ENCODE measurements at regions not wholly inside any gene's neighbourhood (a gene's known extent, or its start where the extent isn't known, plus 50 kb on each side); places are given as distances from the start of the nearest gene placed in this dataset.

GRCh38 chr6:113805811-113806495 lies 51.2 kb upstream of the MARCKS start:
- TF ChIP-seq, protein P1, sequence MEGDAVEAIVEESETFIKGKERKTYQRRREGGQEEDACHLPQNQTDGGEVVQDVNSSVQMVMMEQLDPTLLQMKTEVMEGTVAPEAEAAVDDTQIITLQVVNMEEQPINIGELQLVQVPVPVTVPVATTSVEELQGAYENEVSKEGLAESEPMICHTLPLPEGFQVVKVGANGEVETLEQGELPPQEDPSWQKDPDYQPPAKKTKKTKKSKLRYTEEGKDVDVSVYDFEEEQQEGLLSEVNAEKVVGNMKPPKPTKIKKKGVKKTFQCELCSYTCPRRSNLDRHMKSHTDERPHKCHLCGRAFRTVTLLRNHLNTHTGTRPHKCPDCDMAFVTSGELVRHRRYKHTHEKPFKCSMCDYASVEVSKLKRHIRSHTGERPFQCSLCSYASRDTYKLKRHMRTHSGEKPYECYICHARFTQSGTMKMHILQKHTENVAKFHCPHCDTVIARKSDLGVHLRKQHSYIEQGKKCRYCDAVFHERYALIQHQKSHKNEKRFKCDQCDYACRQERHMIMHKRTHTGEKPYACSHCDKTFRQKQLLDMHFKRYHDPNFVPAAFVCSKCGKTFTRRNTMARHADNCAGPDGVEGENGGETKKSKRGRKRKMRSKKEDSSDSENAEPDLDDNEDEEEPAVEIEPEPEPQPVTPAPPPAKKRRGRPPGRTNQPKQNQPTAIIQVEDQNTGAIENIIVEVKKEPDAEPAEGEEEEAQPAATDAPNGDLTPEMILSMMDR (IDR thresholded peaks at IDR 0.05), result no peak
- no peak for TF ChIP-seq SIN3A (IDR thresholded peaks at IDR 0.05; ENCODE audit: borderline replicate concordance, insufficient read depth, low read depth, low read length)
- TF ChIP-seq POLR2AphosphoS5 (IDR thresholded peaks at IDR 0.05; ENCODE audit: low read depth, low read length), result no peak
- no peak for TF ChIP-seq TCF7L2 (IDR thresholded peaks at IDR 0.05; ENCODE audit: low read depth, low read length)
- TF ChIP-seq, protein P2, sequence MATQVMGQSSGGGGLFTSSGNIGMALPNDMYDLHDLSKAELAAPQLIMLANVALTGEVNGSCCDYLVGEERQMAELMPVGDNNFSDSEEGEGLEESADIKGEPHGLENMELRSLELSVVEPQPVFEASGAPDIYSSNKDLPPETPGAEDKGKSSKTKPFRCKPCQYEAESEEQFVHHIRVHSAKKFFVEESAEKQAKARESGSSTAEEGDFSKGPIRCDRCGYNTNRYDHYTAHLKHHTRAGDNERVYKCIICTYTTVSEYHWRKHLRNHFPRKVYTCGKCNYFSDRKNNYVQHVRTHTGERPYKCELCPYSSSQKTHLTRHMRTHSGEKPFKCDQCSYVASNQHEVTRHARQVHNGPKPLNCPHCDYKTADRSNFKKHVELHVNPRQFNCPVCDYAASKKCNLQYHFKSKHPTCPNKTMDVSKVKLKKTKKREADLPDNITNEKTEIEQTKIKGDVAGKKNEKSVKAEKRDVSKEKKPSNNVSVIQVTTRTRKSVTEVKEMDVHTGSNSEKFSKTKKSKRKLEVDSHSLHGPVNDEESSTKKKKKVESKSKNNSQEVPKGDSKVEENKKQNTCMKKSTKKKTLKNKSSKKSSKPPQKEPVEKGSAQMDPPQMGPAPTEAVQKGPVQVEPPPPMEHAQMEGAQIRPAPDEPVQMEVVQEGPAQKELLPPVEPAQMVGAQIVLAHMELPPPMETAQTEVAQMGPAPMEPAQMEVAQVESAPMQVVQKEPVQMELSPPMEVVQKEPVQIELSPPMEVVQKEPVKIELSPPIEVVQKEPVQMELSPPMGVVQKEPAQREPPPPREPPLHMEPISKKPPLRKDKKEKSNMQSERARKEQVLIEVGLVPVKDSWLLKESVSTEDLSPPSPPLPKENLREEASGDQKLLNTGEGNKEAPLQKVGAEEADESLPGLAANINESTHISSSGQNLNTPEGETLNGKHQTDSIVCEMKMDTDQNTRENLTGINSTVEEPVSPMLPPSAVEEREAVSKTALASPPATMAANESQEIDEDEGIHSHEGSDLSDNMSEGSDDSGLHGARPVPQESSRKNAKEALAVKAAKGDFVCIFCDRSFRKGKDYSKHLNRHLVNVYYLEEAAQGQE (IDR thresholded peaks at IDR 0.05; ENCODE audit: insufficient read depth in 1 of 2, low read depth in 2 of 2, low read length in 1 of 2), result no peak
